ENCODE measurements at regions not wholly inside any gene's neighbourhood (a gene's known extent, or its start where the extent isn't known, plus 50 kb on each side); places are given as distances from the start of the nearest gene placed in this dataset.
"Not testable (repeated sequence)": the region's sequence is repeated elsewhere in the genome, so short reads cannot be mapped to it uniquely, and the experiment has no call there.

- Histone ChIP-seq H3K36me3 (no peaks in the 10 kb centered on the region), H3K4me3 (no peak overlapping the region), H3K9me3 (no peaks in the 10 kb centered on the region), H3K4me1 (no peaks in the 10 kb centered on the region), H3K27ac (no peak overlapping the region), H3K27me3 (no peaks in the 10 kb centered on the region)
- intact Hi-C loops (cut with DNase I): no loop called here
- TF ChIP-seq, protein P1, sequence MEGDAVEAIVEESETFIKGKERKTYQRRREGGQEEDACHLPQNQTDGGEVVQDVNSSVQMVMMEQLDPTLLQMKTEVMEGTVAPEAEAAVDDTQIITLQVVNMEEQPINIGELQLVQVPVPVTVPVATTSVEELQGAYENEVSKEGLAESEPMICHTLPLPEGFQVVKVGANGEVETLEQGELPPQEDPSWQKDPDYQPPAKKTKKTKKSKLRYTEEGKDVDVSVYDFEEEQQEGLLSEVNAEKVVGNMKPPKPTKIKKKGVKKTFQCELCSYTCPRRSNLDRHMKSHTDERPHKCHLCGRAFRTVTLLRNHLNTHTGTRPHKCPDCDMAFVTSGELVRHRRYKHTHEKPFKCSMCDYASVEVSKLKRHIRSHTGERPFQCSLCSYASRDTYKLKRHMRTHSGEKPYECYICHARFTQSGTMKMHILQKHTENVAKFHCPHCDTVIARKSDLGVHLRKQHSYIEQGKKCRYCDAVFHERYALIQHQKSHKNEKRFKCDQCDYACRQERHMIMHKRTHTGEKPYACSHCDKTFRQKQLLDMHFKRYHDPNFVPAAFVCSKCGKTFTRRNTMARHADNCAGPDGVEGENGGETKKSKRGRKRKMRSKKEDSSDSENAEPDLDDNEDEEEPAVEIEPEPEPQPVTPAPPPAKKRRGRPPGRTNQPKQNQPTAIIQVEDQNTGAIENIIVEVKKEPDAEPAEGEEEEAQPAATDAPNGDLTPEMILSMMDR (IDR thresholded peaks at IDR 0.05): no peak
- DNase-seq (ENCODE audit: low spot score in 2 of 2): no peak
Observed at GRCh38 chr2:220745682-220746081, 826.4 kb downstream of the EPHA4 start.

DNA sequence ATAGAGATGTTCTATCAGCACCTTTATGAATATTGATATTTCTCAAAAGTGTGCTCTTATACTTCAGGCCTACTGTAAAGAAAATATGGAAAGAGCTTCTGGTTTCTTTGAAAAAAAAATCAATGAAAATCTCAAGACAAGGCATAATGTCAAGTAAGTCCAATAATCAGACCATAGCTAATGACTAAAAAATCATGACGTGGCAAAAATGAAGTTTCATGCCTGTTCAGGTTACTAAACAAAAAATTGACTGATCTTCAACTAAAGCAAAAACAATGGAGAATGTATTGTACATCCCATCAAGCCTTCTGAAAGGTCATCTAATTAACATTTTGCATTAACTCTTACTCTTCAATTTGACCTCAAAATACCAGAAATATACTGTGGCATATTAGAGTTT, 824.4 kb downstream of the EPHA4 start:
- TF ChIP-seq, protein P1 (IDR thresholded peaks at IDR 0.05): no peak
- intact Hi-C loops (cut with DNase I): no loop called here

GRCh38 chr2:220748875-220749479, 823.1 kb downstream of the EPHA4 start:
- no peaks in the 10 kb centered on the region for H3K9me3 ChIP-seq
- intact Hi-C loops (cut with DNase I): no loop called here
- no peaks in the 10 kb centered on the region for H3K4me1 ChIP-seq
- no peaks in the 10 kb centered on the region for H3K36me3 ChIP-seq
- no peak overlapping the region for H3K27ac ChIP-seq
- no peak overlapping the region for H3K4me3 ChIP-seq
- TF ChIP-seq, protein P1 (IDR thresholded peaks at IDR 0.05): no peak
- no peaks in the 10 kb centered on the region for H3K27me3 ChIP-seq
- DNase-seq (ENCODE audit: low spot score in 2 of 2): no peak

More for the DNA sequence above, 824.4 kb downstream of the EPHA4 start:
- no peaks in the 10 kb centered on the region for H3K9me3 ChIP-seq
- H3K27ac ChIP-seq: no peak overlapping the region
- no peak for DNase-seq (ENCODE audit: low spot score in 2 of 2)
- no peak overlapping the region for H3K4me3 ChIP-seq
- no peaks in the 10 kb centered on the region for H3K27me3 ChIP-seq
- H3K36me3 ChIP-seq: no peaks in the 10 kb centered on the region
- no peaks in the 10 kb centered on the region for H3K4me1 ChIP-seq

DNA sequence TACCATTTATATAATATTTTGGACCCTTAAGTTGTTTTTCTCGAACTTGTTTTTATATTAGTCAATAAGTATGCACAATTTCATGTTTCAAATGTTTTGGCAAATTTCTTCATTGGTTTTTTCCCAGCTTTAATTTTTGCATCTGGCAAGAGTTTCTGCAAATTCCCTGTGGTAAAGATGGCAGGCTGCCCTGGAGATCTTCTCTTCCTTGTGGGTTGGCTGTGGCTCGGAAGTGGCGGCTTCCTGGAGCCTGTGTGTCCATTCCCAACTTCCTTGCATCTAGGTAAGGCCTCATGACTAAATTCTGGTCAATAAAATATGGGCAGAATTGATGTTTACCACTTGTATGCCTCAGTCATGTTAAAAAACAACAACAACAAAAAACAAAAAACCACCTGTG, 818.6 kb downstream of the EPHA4 start:
- no peak overlapping the region for H3K4me3 ChIP-seq
- DNase-seq (ENCODE audit: low spot score in 2 of 2): no peak
- no peak overlapping the region for H3K27ac ChIP-seq
- H3K4me1 ChIP-seq: no peaks in the 10 kb centered on the region
- TF ChIP-seq, protein P1 (IDR thresholded peaks at IDR 0.05): no peak
- no peaks in the 10 kb centered on the region for H3K36me3 ChIP-seq
- intact Hi-C loops (cut with DNase I): no loop called here
- H3K9me3 ChIP-seq: no peaks in the 10 kb centered on the region
- no peaks in the 10 kb centered on the region for H3K27me3 ChIP-seq

DNA sequence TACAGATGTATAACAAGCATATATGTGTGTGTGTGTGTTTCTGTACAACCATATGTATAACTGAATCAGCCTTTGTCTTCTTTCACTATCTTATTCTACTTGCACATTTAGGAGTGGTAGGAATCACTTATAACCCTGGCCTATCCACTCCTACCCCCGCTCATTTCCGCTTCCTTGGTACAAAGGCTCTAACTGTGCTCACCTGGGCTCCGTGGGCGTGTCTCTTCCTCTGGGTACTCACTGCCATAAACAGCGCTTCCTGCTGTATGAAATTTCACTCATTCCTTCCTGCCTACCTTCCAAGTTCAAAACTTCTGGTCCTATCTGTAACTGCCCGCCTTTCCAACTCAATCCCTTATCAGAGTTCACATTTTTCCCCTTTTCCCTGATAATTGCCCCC, 815.5 kb downstream of the EPHA4 start:
- H3K4me1 ChIP-seq: no peaks in the 10 kb centered on the region
- TF ChIP-seq, protein P1 (IDR thresholded peaks at IDR 0.05): no peak
- no peak for DNase-seq (ENCODE audit: low spot score in 2 of 2)
- H3K9me3 ChIP-seq: no peaks in the 10 kb centered on the region
- H3K36me3 ChIP-seq: no peaks in the 10 kb centered on the region
- no peak overlapping the region for H3K27ac ChIP-seq
- H3K4me3 ChIP-seq: no peak overlapping the region
- intact Hi-C loops (cut with DNase I): no loop called here
- H3K27me3 ChIP-seq: no peaks in the 10 kb centered on the region

GRCh38 chr2:220758376-220758775, 813.7 kb downstream of the EPHA4 start:
- H3K4me1 ChIP-seq; intact Hi-C loops (cut with DNase I); H3K27me3 ChIP-seq; H3K4me3 ChIP-seq; DNase-seq (ENCODE audit: low spot score in 2 of 2); H3K9me3 ChIP-seq; H3K36me3 ChIP-seq; H3K27ac ChIP-seq: not testable (repeated sequence)

Measured in ascending aorta (tissue), 2 donors.